GM19397 (cell line): ENCODE measurements at regions not wholly inside any gene's neighbourhood (a gene's known extent, or its start where the extent isn't known, plus 50 kb on each side); places are given as distances from the start of the nearest gene placed in this dataset.

Source experiments
- ATAC-seq: cut with Tn5 transposase; IDR thresholded peaks from one replicate; pipeline ENCODE4 v1.9.1; 2021; ENCODE audit warnings: mild to moderate bottlenecking, moderate library complexity; ENCODE audit not compliant: unreplicated experiment

GRCh38 chr16:51556694-51557340, 405.7 kb upstream of the SALL1 start:
- no peak for ATAC-seq

- ATAC-seq: no peak
Observed at GRCh38 chr16:51553910-51554309, 402.8 kb upstream of the SALL1 start.

GRCh38 chr16:51553314-51553713, 402.2 kb upstream of the SALL1 start:
- no peak for ATAC-seq

GRCh38 chr16:51550800-51551347, 399.8 kb upstream of the SALL1 start:
- ATAC-seq: no peak

- no peak for ATAC-seq
Observed at GRCh38 chr16:51549836-51550235, 398.8 kb upstream of the SALL1 start.

GRCh38 chr16:51545951-51546350, 394.9 kb upstream of the SALL1 start:
- no peak for ATAC-seq

GRCh38 chr16:51544851-51545467, 393.9 kb upstream of the SALL1 start:
- no peak for ATAC-seq

GRCh38 chr16:51543971-51544370, 392.9 kb upstream of the SALL1 start:
- no peak for ATAC-seq

GRCh38 chr16:51542981-51543815, 392.1 kb upstream of the SALL1 start:
- ATAC-seq: no peak

- ATAC-seq: no peak
Observed at GRCh38 chr16:51540259-51540658, 389.2 kb upstream of the SALL1 start.

- no peak for ATAC-seq
Observed at GRCh38 chr16:51538707-51539498, 387.8 kb upstream of the SALL1 start.

GRCh38 chr16:51535591-51535990, 384.5 kb upstream of the SALL1 start:
- no peak for ATAC-seq

GRCh38 chr16:51532551-51532950, 381.5 kb upstream of the SALL1 start:
- ATAC-seq: no peak

GRCh38 chr16:51531271-51531670, 380.2 kb upstream of the SALL1 start:
- no peak for ATAC-seq

GRCh38 chr16:51527349-51527748, 376.3 kb upstream of the SALL1 start:
- ATAC-seq: no peak

- ATAC-seq: no peak
Observed at GRCh38 chr16:51526621-51527020, 375.6 kb upstream of the SALL1 start.

- no peak for ATAC-seq
Observed at GRCh38 chr16:51524555-51525373, 373.7 kb upstream of the SALL1 start.

- no peak for ATAC-seq
Observed at GRCh38 chr16:51524070-51524469, 373.0 kb upstream of the SALL1 start.

- no peak for ATAC-seq
Observed at GRCh38 chr16:51523400-51523799, 372.3 kb upstream of the SALL1 start.

GRCh38 chr16:51522902-51523301, 371.8 kb upstream of the SALL1 start:
- ATAC-seq: no peak
